ENCODE measurements at regions not wholly inside any gene's neighbourhood (a gene's known extent, or its start where the extent isn't known, plus 50 kb on each side); places are given as distances from the start of the nearest gene placed in this dataset.
"Not testable (repeated sequence)": the region's sequence is repeated elsewhere in the genome, so short reads cannot be mapped to it uniquely, and the experiment has no call there.

- DNase-seq (ENCODE audit: low read depth, low spot score); H3K4me2 ChIP-seq (ENCODE audit: control insufficient read depth, extremely low read depth, insufficient read depth, low read depth, low read length); H2AFZ ChIP-seq (ENCODE audit: control insufficient read depth, low read length); H3K9me1 ChIP-seq (ENCODE audit: control insufficient read depth, extremely low read depth, insufficient read depth, low read length); H3K79me2 ChIP-seq (ENCODE audit: control insufficient read depth, insufficient read depth, low read length); H3K4me1 ChIP-seq (ENCODE audit: control insufficient read depth, extremely low read depth, insufficient read depth, low read length); H4K20me1 ChIP-seq (ENCODE audit: control insufficient read depth, extremely low read depth, insufficient read depth, low read length); H3K9ac ChIP-seq (ENCODE audit: control insufficient read depth, extremely low read depth, insufficient read depth, low read length); FAIRE-seq; dilution Hi-C loops (cut with MboI; ENCODE audit: extremely low pct_ligation_motif_present, low sequenced_read_pairs); H3K9me3 ChIP-seq (ENCODE audit: control insufficient read depth, low read depth, low read length); H3K36me3 ChIP-seq (ENCODE audit: control insufficient read depth in 2 of 2, extremely low read depth in 1 of 2, insufficient read depth in 2 of 2, low read length in 2 of 2); H3K4me3 ChIP-seq (ENCODE audit: control insufficient read depth in 2 of 3, extremely low read depth in 1 of 3, insufficient read depth in 2 of 3, low read depth in 1 of 3, low read length in 3 of 3); H3K27me3 ChIP-seq (ENCODE audit: control insufficient read depth, extremely low read depth, insufficient read depth, low read length); H3K27ac ChIP-seq (ENCODE audit: control insufficient read depth, insufficient read depth, low read length): not testable (repeated sequence)
- peak in 1 of 3 experiments; percentile 17 for TF ChIP-seq CTCF (optimal IDR thresholded peaks at IDR 0.05 in 1 of 3, IDR thresholded peaks at IDR 0.05 in 1 of 3, conservative IDR thresholded peaks at IDR 0.05 in 1 of 3; ENCODE audit: extremely low read depth in 1 of 3, insufficient read depth in 2 of 3, low read length in 3 of 3)
Observed at GRCh38 chr3:157581956-157582636, 78.9 kb upstream of the VEPH1 start.

GRCh38 chr3:157581371-157581770 lies 78.2 kb upstream of the VEPH1 start:
- no peaks in the 10 kb centered on the region for H3K9me3 ChIP-seq (ENCODE audit: control insufficient read depth, low read depth, low read length)
- no peaks in the 10 kb centered on the region for H4K20me1 ChIP-seq (ENCODE audit: control insufficient read depth, extremely low read depth, insufficient read depth, low read length)
- H3K9me1 ChIP-seq (ENCODE audit: control insufficient read depth, extremely low read depth, insufficient read depth, low read length), result no peaks in the 10 kb centered on the region
- H3K27ac ChIP-seq (ENCODE audit: control insufficient read depth, insufficient read depth, low read length), result no peak overlapping the region
- no peaks in the 10 kb centered on the region for H3K27me3 ChIP-seq (ENCODE audit: control insufficient read depth, extremely low read depth, insufficient read depth, low read length)
- H2AFZ ChIP-seq (ENCODE audit: control insufficient read depth, low read length), result no peak overlapping the region
- H3K9ac ChIP-seq (ENCODE audit: control insufficient read depth, extremely low read depth, insufficient read depth, low read length), result no peak overlapping the region
- FAIRE-seq, result no peak
- dilution Hi-C loops (cut with MboI; ENCODE audit: extremely low pct_ligation_motif_present, low sequenced_read_pairs), result no loop called here
- H3K4me3 ChIP-seq (ENCODE audit: control insufficient read depth in 2 of 3, extremely low read depth in 1 of 3, insufficient read depth in 2 of 3, low read depth in 1 of 3, low read length in 3 of 3), result no peak overlapping the region
- H3K36me3 ChIP-seq (ENCODE audit: control insufficient read depth in 2 of 2, extremely low read depth in 1 of 2, insufficient read depth in 2 of 2, low read length in 2 of 2), result no peaks in the 10 kb centered on the region
- H3K4me1 ChIP-seq (ENCODE audit: control insufficient read depth, extremely low read depth, insufficient read depth, low read length), result no peaks in the 10 kb centered on the region
- H3K79me2 ChIP-seq (ENCODE audit: control insufficient read depth, insufficient read depth, low read length), result no peaks in the 10 kb centered on the region
- TF ChIP-seq EZH2 (IDR thresholded peaks at IDR 0.05; ENCODE audit: low read length) (no peak), CTCF (optimal IDR thresholded peaks at IDR 0.05 in 1 of 3, IDR thresholded peaks at IDR 0.05 in 1 of 3, conservative IDR thresholded peaks at IDR 0.05 in 1 of 3; ENCODE audit: extremely low read depth in 1 of 3, insufficient read depth in 2 of 3, low read length in 3 of 3) (no peak)
- DNase-seq (ENCODE audit: low read depth, low spot score), result no peak
- no peak overlapping the region for H3K4me2 ChIP-seq (ENCODE audit: control insufficient read depth, extremely low read depth, insufficient read depth, low read depth, low read length)
